ENCODE measurements at regions not wholly inside any gene's neighbourhood (a gene's known extent, or its start where the extent isn't known, plus 50 kb on each side); places are given as distances from the start of the nearest gene placed in this dataset.
A peak's percentile ranks its signal among the peaks of the same experiment; 100 is the strongest.

DNA sequence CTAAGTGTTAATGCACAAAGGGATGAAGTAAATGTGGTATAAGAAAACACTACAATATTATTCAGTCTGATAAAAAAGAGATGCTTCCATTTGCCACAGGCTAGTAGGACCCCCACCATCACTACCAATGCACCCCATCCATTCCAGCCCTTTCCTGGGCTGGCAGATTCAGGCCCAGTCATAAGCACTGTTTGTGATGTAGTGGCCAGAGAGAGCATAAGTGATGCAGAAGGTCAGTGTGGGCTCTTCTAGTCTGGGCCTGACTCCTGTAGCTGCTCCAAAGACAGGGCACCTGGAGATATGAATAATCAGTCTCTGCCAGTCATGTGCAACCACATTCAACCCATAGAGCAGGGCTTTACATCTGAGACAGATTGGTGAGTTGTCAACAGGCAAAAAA lies 1294.7 kb downstream of the TMEM121 start:
- no peak for DNase-seq

DNA sequence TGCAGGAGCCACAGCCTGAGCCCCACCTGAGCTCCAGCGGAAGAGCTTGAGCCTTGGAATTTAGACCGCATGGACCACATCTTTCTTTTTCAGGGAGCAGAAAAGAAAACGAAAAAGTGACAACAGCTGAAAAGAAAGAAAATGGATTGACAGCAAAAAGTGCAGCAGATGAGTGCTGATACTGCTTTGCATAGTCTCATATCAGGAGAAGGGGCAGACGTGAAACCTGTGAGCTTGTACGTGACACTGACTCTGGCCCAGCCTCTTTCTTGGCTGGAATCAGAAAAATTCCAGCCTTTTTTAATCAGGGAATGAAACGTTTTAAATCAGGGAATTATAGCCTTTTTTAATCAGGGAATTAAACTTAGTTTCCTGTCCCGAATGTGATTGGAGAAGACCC lies 1296.5 kb downstream of the TMEM121 start:
- DNase-seq = no peak

DNA sequence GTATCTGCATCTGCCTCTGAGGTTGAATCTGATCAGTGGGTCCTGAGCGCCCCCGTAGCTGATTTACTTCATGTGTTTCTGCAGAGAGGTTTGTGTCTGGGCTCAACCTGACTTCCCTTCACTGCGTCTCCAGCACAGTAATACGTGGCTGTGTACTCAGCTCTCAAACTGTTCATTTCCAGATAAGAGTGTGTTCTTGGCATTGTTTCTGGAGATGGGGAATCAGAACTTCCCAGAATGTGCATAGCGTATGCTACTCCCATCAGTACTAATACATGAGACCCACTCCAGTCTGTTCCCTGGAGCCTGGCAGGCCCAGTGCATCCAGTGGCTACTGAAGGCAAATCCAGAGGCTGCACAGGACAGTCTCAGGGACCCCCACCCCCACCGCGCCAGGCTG lies 1297.2 kb downstream of the TMEM121 start:
- no peak for DNase-seq

DNA sequence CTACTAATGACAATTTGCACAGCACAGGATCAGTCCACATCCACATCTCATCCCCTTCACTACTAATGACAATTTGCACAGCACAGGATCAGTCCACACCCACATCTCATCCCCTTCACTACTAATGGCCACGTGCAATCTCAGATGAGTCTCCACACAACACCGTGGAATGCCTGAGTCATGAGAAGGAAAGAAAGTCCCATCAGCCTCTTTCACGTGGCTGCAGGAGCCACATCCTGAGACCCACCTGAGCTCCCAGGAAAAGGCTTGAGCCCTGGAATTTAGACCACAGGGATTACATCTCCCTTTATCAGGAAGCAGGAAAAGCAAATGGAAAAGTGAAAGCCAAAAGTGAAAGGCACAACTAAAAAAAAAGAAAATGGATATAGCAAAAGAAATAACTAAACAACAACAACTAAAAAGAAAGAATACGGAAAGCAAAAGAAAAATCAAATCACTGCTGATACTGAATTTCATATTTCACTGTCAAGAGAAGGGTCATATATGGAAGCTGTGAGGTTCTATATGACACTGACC lies 1300.5 kb downstream of the TMEM121 start:
- DNase-seq = no peak

DNA sequence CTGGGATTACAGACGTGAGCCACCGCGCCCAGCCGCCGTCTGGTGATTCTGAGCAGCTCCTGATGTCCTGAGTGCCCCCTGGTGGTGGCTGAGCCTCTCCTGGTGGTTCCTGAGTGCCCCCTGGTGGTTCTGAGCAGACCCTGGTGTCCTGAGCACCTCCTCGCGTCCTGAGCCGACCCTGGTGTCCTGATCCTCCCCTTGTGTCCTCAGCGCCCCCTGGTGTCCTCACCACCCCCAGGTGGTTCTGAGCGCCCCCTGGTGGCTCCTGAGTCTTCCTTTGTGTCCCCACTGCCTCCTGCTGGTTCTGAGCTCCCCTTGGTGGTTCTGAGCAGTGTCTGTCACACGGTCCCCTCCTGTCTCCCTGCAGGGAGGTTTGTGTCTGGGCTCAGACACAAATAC lies 1304.9 kb downstream of the TMEM121 start:
- no peak for DNase-seq

DNA sequence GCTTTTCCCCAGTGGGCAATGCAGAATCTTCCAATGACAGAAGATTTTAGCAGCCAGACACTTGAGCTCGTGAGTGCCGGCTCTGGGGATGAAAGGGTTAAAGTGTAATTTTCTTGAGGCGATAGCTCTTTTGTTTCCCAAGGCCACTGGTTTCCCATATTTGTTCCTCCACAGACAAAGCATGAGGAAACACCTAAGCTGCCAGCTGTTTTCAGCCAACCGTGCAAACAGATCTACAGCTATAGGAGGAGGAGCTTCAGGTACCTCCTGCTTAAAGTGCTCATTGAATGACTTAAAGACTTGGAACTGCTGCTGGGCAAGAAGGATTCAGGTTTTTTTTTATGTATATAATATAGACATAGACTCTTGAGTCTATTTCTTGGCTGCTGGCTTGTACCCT lies 1311.5 kb downstream of the TMEM121 start:
- DNase-seq = peak; percentile 56

DNA sequence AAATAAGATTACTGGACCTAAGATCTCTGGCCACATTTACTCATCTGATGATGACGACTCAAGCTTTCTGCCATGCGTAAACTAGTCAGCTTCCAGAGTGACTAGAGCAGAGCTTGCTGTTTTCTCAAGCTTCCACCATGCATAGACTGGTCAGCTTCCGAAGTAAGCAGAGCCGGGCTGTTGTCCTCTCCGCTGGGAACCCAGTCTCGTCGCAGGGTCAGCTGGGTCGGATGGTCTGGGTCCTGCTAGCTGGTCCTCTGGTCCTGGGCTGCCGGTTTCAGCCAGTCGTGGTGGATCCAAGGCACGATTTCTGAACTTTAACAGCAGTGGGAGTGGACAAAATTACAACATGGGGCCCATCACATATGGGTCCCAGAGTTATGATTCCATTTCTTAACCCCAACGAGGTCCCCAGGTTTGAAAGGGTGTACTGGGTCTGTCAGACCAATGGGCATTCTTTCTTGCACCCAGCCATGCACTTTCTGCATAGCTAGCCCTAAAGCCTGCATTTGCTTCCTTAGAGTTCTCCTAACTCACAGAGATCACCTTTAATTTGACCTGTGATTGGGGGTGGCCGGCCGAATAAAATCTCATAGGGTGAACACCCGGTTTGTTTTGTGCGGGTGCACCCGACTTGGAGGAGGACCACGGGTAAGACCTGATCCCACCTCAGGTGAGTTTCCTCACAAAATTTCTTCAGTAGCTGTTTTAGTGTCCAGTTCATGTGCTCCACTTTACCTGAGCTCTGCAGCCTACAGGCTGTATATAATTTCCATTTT lies 1312.8 kb downstream of the TMEM121 start:
- DNase-seq = no peak

DNA sequence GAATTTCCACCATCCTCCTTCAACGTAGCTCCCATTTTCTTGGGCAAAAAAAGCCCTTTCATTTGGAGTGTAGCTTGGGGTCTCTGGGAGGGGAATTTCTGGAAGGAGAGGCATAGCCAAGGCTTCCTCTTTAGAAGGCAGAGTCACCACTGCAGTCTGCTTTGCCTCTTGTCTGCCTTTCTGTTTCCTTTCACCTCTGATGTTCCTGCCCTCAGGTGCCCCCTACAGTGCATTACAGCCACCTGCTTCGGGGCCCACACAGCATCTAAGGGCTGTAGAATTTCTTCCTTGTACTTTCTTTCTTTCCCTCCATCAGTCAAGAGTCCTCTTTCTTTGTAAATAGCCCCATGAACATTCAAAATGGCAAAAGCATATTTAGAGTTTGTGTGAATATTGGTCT lies 1313.9 kb downstream of the TMEM121 start:
- no peak for DNase-seq

DNA sequence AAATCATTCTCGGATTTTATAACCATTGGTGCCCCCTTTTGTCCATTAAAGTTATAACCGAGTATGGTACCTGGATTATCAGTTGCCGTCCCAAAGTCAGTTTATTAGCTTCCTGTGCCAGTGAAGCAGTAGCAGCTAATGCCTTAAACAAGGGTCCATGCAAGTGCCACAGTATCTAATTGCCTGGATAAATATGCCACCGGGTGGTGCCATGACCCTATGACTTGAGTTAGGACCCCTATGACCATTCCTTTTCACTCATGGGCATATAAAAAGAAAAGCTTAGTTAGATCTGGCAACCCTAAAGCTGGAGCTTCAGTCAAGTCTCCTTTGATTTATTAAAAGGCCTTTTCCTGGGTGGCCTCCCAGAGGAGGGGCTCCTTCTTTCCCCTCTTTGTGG lies 1314.6 kb downstream of the TMEM121 start:
- no peak for DNase-seq

DNA sequence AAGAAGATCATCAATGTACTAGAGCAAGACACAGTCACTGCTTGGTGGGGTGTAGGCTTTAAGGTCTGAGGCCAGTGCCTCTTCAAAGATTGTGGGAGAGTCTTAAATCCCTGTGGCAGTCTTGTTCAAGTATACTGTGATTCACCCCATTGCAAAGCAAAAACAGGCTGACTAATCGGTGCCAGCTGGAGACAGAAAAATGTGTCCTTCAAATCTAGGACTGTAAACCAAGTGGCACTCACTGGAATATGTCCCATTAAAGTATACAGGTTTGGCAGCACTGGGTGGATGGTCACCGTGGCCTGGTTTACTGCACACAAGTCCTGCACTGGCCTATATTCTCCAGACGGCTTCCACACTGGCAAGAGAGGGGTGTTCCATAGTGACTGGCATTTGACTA lies 1315.3 kb downstream of the TMEM121 start:
- no peak for DNase-seq

DNA sequence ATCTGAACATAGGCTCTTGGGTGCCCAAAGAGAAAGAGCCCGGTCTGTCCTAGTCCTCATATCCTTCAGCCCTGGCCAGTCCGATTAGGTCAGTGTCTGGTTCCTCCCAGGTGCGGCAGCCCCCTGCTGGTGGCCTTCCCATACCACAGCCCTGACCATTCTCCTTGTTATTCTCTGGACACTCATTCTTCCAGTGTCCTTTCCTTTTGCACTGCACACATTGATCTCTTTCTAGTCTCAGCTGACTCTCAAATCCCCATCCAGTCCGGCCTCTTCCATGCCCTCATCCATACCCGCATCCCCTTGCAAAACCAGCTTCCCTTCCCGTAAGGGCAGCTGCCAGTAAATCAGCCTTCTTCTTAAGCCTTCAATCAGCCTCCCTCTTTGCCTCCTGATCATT lies 1316.3 kb downstream of the TMEM121 start:
- peak; percentile 11 for DNase-seq

DNA sequence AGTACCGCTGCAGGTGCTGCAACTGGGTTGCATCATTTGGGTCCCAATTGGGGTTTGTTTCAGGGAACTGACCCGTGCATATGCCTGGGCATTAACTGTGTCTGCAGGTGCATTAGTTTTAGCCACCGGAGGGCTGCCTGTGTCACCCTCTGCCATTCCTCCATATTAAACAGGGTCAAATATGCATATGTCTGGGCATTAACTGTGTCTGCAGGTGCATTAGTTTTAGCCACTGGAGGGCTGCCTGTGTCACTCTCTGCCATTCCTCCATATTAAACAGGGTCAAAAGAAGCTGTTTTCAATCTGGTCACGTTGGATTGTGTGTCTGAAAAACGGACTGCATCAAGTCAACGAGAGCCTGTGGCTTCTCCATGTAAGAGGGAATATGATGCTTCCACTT lies 1317.0 kb downstream of the TMEM121 start:
- DNase-seq = no peak

DNA sequence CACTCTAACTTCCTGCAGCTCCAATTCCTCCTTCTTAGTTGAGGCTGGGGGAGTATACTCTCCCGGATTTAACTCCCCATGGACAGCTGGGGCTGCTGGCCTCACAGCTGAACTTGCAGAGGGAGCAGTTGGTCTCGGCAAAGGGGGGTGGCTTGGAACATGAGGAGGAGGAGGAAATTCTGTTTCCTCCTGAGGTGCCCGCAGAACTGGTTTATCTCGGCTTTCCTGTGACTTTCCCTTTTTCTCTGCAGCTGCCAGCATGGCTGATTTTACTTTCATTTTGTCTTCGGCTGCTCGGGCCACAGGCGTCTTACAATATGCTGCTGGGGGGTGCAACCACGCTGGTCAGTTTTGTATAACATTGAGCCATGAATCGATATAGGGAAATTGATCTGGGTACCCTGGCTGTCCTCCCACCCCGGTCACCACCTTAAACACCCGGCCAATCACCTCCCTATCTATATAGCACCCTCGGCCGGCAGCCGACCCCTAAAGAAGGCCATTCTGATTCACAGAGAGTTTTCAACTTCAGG lies 1317.6 kb downstream of the TMEM121 start:
- DNase-seq = peak; percentile 47

DNA sequence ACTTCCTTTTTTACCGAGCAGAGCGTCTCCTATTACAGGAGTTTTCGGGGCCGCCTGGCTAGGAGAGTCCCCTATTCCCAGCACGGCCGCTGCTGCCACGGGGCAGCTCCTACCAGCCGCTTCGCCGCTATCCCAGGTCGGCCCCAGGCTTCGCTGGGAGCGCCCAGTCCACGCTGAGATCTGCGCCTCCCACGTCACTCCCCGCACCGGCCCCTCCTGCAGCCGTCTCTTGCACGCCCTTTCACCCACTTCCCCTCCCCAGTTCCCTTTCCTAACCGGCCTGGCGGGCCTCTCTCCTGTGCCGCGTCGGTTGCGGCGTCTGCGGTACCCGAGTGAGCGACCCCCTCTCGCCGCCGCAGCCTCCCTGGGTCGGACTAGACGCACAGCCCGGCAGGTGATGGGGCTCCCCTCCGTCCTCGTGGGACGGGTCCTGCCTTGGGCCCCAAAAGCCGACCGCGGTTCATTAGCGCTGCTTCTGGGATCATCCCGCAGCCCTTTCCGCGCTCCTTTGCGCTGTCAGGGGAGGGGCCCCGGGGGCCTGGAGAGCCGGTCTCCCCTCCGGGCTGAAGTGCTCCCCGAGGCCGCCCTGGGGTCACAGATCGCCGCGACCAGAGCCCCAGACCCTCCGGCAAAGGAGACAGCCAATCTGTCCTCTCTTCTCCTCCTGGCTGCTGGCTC lies 1318.4 kb downstream of the TMEM121 start:
- DNase-seq = peak; percentile 23

DNA sequence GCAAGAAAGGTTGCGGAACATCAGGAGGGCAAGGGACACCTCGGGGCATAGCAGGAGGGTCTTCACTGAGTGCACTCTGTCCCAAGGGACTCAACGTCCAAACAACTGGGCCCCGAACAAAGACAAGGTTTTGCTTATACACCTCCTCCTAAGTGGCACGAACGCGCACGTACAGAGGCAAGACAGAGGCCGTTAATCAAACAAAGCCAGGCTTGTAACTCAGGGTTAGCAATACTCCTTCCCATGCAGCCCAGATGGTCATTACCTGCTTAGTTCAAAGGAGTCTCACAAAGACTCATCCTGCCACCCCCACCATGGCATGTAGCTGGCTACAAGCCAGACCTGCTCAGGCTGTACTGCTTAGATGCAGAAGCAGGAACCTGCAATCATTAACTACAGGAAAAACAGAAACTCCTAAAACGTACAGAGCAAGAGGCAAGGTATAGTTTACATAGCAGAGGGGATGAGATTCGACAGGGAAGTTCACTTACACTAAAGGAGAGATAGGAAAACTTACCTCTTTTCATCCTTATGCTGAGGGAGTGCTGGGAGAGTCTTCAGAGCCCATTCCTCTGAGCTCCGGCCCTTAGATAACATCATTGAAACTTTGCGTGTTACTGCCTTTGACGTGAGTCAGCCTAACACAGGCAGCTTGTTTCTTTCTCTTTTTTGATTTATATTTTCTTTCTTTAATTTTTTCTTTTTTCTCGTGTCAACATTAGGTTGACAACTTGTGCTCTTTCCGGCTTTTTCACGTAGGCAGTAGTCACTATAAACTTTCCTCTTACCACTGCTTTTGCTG lies 1319.1 kb downstream of the TMEM121 start:
- DNase-seq = peak; percentile 64

DNA sequence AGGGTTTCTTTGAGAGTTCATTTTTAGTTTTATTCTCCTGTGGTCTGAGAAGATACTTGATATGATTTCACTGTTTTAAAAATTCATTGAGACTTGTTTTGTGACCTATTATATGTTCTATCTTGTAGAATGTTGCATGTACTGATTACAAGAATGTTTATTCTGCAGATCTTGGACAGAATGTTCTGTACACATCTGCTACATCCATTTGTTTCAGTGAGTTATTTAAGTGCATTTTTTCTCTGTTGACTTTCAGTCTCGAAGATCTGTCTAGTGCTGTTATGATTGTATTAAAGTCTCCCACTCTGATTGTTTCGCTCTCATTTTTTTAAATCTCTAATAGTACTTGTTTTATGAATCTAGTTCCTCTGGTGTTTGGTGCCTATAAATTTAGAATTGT lies 1319.8 kb downstream of the TMEM121 start:
- no peak for DNase-seq

DNA sequence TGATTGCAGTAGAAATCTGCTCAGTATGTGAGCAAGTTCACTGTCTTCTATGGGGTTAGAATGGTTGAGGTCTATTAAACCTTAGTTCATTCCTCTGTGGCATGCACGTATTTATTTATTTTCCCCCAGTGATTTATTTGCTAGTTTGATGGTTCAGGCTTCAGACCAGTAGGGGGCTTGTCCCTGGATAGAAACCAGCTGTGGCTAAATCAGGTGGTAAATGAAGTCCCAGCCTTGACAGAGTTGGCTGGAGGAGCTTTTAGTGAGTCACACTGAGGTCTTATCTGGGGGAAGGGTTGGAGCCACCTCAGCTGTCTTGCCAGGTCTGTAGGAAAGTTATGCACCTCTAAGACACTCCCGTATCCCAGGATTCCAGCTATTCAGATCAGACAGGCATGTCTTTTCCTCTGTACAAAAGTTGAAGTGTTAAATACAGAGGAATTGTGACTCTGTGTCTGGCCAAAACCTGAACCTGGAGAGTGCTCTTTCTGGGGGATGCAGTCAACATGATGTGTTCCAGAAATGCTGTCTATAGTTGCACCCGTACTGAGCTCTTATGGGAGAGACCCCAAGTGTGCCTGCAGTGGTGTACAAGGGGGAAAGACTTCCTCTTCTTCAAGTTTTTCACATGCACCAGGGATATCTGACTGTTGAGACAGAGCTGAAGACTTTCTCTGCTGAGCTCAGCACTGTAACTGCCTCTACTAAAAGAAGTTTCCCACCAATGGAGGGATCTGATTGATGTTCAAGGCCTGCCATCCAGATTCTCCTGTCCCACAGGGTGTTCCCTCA lies 1322.1 kb downstream of the TMEM121 start:
- DNase-seq = no peak

DNA sequence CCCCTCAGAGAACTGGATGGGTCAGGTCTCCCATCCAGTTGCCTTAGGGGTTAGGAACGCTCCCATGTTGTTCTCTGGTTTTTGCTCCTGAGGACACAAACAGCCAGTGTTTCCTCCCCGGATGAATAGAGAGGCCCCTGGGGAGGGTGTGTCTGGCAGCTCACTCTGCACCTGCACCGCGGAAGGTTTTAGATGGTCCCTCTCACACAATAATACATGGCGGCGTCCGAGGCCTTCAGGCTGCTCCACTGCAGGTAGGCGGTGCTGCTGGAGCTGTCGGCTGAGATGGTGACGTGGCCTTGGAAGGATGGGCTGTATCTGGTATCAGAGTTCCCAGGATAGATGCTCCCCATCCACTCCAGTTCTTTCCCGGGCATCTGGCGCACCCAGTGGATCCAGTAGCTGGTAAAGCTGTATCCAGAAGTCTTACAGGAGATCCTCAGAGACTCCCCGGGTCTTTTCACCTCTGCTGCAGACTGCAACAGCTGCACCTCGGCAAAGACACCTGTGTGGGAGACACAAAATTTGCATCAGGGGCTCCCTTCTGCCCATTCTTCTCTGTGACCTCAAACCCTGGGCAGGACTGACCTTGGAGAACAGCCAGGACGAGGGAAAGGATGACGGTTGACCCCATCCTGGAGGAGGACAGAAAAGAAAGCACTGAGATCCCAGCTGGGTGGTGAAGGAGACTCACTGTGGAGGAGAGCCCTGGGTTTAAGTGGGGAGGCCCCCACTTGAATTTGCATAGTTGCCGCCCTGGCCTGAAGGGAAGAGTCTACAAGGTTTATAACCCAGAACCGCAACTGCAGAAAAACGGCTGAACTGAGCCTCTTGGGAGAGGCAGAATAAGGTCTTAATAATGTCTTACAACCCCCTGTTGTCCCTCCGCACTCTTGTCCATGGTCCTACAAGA lies 1324.8 kb downstream of the TMEM121 start:
- DNase-seq = no peak

DNA sequence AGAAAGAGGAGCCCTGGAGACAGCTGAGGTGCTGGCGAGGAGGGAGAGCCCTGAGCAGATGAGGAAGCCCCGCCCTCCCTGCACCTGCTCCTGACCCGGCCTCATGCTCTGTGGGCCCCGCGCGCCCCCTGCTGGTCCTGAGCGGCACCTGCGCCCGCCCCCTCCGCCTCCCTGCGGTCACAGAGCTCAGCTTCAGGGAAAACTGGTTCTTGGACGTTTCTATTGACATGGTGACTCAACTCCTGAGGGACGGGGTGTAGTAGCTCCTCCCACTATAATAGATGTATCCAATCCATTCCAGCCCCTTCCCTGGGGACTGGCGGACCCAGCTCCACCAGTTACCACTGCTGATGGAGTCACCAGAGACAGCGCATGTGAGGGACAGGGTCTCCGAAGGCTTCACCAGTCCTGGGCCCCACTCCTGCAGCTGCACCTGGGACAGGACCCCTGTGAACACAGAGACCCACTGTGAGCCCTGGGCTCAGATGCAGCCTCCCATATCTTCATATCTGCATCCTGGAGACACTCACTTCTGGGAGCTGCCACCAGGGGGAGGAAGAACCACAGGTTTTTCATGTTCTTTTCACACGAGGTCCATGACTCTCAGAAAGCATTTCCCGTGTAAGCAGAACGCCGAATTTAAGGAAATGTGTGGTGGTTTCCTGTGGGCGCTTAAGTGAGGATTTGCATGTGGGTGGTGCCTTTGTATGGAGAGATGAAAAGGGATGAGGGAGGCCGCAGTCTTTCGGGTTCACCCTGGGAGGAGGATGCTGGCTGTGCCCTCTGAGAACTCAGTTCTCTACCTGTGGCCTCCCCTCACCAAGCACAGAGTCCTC lies 1346.4 kb downstream of the TMEM121 start:
- peak; percentile 6 for DNase-seq

DNA sequence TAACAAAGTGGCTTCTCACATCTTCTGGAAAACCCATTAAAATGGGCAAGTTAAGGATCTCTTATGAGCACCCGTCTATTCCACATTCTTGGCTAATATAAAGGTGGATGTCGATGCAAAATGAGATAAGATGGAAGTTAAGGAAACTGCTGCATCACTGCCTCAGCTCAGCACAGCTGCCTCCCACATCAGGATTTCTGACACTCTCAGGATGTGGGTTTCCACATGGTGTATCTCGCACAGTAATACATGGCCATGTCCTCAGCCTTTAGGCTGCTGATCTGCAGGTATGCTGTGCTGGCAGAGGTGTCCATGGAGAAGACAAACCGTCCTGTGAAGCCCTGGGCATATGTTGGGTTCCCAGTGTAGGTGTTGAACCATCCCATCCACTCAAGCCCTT lies 1348.0 kb downstream of the TMEM121 start:
- DNase-seq = no peak

Measured in NCI-H510A treated with DMSO at 0.1 percent for 48 hours (cell line).